ENCODE measurements at regions not wholly inside any gene's neighbourhood (a gene's known extent, or its start where the extent isn't known, plus 50 kb on each side); places are given as distances from the start of the nearest gene placed in this dataset.

- TF ChIP-seq JUND (IDR thresholded peaks at IDR 0.05; ENCODE audit: borderline replicate concordance, low read depth, low read length), result no peak
- TF ChIP-seq JUND (tag; IDR thresholded peaks at IDR 0.05; ENCODE audit: borderline replicate concordance, low read depth, low read length), result no peak
- no peak for TF ChIP-seq SRSF9 (IDR thresholded peaks at IDR 0.05; ENCODE audit: borderline replicate concordance, low read depth, low read length)
- TF ChIP-seq ZNF224 (CRISPR knock-in tag; IDR thresholded peaks at IDR 0.05), result no peak
- no peak for TF ChIP-seq ZKSCAN8 (CRISPR knock-in tag; IDR thresholded peaks at IDR 0.05)
- no peak for TF ChIP-seq POU5F1 (IDR thresholded peaks at IDR 0.05; ENCODE audit: borderline replicate concordance, low read depth, low read length, partially characterized antibody)
- no peak for TF ChIP-seq RFX5 (IDR thresholded peaks at IDR 0.05; ENCODE audit: low read depth, low read length)
- TF ChIP-seq RFX7 (CRISPR knock-in tag; IDR thresholded peaks at IDR 0.05), result no peak
- TF ChIP-seq GATAD2A (IDR thresholded peaks at IDR 0.05), result no peak
Measured at GRCh38 chr7:34425194-34425593, 232.8 kb upstream of the NPSR1 start (continued).

GRCh38 chr7:34425631-34426384 is 232.2 kb upstream of the NPSR1 start:
- Histone ChIP-seq H3K27me3 (ENCODE audit: control insufficient read depth in 2 of 2, insufficient read depth in 2 of 2, low read length in 2 of 2) (no peaks in the 10 kb centered on the region), H4K20me1 (replicated peaks; ENCODE audit: control insufficient read depth, insufficient read depth, low read length) (no peaks in the 10 kb centered on the region), H3K9me1 (ENCODE audit: control insufficient read depth, insufficient read depth, low read length) (no peaks in the 10 kb centered on the region), H3K27ac (ENCODE audit: extremely low read depth, low read depth, low read length) (no peak overlapping the region), H3K4me3 (no peak overlapping the region), H3K4me2 (ENCODE audit: insufficient read depth, low read length) (no peak overlapping the region), H3K36me3 (ENCODE audit: control insufficient read depth, insufficient read depth, low read length) (no peaks in the 10 kb centered on the region), H3K4me1 (replicated peaks in 1 of 2; ENCODE audit: control insufficient read depth in 2 of 2, insufficient read depth in 2 of 2, low read length in 2 of 2) (no peaks in the 10 kb centered on the region), H2AFZ (ENCODE audit: low read depth, low read length) (no peak overlapping the region), H3K9me3 (replicated peaks; ENCODE audit: control insufficient read depth, insufficient read depth, low read depth, low read length) (no peaks in the 10 kb centered on the region), H3K9ac (ENCODE audit: insufficient read depth in 1 of 2, low read depth in 2 of 2, low read length in 2 of 2) (no peak overlapping the region), H3K79me2 (ENCODE audit: control insufficient read depth, insufficient read depth, low read length) (no peaks in the 10 kb centered on the region)
- ATAC-seq, result no peak
- no peak for FAIRE-seq
- no peak for DNase-seq (ENCODE audit: extremely low read depth in 1 of 4, low spot score in 3 of 4)
- WGBS (ENCODE audit: insufficient coverage, low coverage, missing lambda C conversion rate), result 0% methylated on average over 2 of the region's 2 CpGs
- intact Hi-C loops (cut with micrococcal nuclease), result no loop called here
- ChIA-PET POLR2A (no interaction called here), CTCF (ENCODE audit: low intra/inter-chr PET ratio) (no interaction called here)
- BruUV-seq (replicated peaks), result no TSS peak
- in situ Hi-C loops (cut with MboI), result no loop called here
- TF ChIP-seq MITF (IDR thresholded peaks at IDR 0.05) (no peak), STAT5B (CRISPR knock-in tag; IDR thresholded peaks at IDR 0.05) (no peak), ATF6 (CRISPR knock-in tag; IDR thresholded peaks at IDR 0.05) (no peak)
